ENCODE measurements at regions not wholly inside any gene's neighbourhood (a gene's known extent, or its start where the extent isn't known, plus 50 kb on each side); places are given as distances from the start of the nearest gene placed in this dataset.

DNA sequence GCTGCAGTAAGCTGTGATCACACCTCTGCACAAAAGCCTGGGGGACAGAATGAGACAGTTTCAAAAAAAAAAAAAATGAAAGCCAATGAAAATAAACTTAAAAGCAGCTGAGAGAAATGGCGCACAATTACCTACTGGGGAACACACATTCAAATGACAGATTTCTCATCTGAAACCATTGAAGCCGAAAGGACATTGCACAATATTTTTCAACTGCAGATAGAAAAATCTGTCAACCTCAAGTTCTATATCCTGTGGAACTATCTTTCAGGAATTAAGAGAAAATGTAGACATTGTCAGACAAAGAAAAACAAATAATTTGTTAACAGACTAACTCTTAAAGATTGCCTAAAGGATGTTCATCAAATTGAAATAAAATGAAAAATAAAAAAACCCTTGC is 442.8 kb downstream of the MATN1 start:
- DNase-seq = no peak

DNA sequence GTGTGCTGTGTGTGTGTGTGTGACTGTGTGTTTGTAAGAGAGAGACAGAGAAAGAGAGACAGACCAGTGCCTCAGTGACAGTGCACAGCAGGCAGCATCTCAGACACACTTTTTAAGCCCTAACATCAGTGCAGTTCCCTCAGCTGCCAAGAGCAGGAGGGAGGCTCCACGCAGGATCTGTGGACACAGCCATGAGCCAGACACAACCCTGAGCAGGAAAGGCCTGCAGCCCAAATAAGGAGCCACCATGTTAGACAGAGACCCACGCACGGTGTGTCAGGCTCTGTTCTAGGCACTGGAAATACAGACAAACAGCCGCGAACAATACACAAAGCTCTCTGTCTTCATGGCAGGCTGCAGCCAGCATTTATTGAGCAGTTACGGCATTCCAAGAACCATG is 445.5 kb downstream of the MATN1 start:
- no peak for DNase-seq

DNA sequence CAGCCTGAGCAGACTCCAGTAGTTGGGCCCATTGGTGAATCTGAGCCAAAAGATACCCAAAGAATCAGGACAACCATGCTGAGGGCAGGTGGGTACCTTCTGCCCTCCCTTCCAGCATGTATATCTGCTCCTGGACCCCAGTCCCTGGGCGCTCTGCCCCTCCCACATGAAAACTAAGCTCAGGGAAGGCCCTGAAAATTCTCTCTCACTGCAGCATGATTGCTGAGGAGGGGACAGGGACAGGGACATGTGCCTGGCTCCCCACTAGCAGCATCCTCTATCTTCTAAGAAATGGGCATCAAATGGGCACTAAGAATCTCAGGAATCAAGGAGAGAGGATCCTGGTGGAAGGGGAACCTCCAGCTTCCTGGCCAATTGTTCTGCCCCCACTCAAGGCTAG is 446.0 kb downstream of the MATN1 start:
- no peak for DNase-seq

DNA sequence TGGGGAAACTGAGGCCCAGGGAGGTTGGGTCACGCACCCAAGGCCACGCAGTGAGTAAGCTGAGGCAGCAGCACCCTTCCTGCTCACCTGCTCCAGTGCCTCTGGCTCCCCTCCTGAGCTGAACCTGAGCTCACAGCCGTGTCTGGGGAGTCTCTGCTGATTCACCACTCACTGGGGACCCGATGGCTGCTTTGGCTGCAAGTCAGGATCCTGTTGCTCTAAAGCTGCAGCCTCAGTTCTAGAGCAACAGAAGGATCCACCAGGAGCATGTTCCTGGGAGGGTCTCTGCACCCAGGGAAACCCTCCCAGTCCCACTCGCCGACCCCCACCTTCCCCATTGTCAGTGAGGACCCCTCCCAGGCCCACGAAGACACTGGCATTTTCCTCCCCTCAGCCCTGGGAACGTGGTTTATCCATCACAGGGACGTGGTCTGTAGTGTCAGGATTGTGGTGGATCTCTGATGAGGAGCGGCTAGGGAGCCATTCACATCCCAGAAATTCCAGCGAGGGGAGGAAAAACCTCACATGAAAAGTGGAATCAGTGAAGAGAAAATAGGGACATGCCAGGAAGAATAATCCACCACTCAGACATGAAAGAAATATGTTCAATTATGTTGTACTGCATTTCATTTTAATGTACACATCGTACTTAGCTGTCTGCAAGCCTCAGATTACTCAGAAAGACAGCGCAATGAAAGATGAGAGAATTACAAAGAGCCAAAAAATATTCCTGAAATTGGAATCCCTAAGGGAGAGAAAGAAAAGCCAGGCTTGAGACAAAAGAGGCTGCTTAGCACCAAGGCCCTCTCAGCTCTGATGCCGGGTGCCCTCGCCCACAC is 447.2 kb downstream of the MATN1 start:
- DNase-seq = no peak

DNA sequence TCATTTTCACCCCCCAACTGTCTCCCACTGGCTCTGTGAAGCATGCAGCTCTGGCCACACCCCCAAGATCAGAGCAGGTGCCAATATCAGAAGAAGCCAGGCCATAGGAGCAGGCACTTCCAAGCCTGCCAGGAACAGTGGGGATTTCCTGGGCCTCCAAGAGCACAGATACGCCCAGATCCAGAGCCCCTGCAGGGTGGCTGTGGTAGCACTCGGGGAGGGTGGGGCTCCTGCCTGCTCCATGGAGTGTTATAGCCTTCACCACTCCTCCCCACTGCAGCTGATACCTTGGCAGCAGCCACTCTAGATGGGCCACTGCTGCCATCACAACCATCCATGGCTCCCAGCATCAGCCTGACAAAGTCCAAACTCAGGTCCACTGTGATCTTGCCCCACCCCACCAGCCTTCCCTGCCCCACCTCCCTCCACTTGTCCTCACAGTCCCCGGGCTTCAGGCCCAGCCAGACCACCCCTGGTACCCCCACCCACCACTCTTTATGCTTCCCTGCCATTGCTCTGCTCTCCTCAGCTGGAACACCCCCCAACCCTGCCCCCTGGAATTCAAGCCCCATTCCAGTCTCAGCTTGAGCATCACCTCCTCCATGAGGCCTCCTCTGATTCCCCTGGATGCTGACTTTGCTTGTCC is 448.3 kb downstream of the MATN1 start:
- DNase-seq = no peak

DNA sequence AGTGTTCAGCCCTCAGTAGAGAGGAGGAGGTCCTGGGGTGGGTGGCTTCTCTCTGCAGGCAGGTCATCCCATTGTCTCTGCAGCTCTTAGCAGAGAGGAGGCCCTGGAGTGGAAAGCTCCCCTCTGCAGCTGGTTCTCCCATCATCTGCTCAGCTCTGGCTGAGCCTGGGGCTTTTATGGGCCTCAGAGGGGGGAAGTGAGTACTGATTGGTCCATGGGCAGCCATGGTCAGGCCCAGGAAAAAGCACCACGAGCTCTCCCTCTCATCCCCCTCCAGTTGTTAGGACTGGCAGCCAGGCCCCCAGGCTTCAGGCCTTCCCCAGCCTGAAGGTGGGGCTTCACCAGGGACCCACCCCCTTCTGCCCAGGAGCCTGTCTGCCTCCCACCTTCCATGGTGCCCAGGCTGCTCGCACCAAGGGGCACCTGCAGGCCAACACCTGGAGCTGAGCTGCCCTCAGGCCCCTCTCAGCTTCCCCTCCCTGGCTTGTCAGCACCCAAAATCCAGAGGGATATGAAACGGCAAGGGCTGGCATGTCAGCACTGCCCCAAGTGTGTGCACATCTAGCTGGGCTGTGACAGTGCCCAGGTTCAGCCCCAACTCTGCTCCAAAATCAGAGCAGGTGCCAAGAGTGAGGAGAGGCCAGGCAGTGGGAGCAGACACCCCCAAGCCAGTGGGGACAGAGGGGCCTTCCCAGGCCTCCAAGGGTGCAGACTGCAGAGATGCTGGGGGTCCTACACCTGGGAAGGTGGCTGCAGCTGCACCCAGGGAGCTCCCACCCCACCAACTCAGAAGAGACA is 449.0 kb downstream of the MATN1 start:
- no peak for DNase-seq

DNA sequence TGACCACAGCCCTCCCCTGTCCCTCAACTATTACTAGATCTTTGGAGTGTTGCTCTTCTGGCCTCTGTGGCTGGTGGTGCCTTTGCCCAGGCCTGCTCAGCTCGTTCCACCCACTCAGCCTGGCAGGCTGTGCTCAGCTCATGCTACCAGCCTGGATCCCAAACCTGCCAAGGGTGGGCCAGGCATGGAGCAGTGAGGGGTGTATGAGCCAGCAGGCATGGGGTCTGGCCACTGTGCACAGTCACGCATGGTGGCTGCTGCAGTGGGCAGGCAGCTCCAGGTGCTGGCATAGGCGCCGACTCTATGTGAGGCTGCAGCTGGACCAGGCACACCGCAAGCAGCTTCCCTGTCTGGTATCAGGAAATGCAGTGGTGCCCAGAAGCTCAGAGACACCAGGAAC is 449.9 kb downstream of the MATN1 start:
- DNase-seq = no peak

DNA sequence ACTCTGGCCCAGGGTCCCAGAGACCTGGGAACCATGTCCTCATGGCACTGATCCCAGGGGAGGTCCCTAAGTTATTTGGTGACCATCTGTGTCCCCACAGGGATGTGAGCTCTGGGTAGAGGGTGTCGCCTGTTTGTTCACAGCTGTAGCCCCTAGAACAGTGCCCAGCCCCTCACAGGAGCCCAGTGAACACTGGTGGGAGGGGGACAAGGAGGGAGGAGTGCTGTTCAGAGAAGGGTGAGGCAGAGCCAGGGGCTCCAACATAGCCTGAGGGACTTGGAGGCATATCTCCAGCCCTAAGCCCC is 450.4 kb downstream of the MATN1 start:
- DNase-seq = no peak

DNA sequence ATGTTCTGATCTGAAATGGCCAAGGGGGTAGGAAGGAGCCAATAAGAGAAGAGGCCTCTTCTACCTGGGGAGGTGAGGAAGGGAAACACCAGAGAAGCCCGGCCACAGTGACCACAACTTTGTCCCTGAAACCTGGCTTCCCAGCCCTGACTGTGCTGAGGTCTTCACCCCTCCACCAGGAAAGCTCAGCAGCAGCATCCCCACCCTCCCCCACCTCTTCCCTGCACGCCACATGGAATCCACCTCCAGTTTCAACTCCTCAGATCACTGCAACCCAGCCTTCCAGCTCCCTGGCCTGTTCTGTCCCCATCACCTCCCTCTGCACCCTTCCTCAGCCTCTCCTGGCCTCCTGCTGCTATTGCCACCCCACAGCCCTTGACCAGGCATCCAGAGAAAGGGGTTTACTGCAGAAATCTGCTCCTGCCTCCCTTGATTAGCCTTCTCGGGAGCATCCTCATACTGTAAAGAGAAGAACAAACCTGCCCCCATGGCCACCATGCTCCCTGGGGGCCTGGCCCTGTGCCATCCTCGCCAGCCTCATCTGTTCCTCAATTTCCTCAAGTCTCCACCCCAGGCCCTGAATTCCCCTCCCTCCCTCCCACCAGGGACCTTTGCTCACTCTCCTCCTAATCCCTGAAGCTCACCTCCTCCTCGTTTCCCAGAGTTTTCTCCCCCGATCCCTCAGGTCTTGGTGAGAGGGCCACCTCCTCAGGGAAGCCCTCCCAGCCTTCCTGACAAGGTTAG is 450.9 kb downstream of the MATN1 start:
- DNase-seq = no peak

DNA sequence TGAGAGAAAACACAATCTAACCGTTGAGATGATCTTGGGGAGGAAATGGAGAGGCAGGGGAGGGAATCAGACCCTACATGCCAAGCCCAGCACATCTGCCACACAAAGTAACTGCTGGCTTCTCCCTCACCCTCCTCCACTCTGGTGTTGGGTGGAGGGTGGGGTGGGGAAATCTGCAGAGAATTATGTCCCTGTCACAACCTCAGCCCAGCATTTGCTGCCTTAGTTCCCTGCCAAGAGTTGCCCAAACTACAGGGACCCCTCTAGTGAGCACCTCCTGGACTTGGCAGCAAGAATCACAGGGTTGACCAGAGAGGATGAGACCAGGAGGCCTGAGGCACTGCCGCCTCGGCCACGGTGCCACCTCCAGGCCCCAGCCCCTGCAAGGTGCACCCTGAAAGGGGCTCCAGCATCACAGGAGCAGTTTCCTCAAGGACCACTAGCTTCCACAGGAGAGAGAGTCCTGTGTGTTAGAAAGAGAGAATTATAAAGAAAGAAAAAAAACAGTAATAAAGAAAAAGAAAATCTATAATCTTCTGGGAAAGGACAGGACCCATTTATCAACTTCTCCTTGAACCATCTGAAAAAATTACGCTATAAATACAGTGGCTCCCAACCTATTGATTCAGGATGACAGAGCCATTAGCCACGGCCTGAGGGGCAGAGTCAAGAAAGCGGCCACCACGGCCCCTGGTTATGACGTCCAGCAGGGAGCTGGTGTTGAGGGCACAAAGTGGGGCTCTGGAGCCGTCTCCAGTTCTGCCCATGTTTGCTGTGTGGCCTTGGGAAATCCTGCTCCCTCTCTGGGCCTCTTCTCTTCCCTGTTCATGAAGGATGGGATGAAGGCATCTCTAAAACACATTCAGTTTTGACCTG is 451.7 kb downstream of the MATN1 start:
- DNase-seq = no peak

DNA sequence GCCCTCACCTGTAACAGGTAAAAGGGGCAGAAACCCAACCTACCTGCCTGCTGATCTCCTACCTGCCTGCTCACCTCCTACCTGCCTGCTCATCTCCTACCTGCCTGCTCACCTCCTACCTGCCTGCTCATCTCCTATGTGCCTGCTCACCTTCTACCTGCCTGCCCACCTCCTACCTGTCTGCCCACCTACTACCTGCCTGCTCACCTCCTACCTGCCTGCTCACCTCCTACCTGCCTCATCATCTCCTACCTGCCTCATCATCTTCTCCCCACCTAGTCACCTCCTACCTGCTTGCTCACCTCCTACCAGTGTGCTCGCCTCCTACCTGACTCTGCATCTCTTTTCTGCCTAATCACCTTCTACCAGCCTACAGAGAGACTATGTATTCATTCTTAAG is 452.9 kb downstream of the MATN1 start:
- no peak for DNase-seq

DNA sequence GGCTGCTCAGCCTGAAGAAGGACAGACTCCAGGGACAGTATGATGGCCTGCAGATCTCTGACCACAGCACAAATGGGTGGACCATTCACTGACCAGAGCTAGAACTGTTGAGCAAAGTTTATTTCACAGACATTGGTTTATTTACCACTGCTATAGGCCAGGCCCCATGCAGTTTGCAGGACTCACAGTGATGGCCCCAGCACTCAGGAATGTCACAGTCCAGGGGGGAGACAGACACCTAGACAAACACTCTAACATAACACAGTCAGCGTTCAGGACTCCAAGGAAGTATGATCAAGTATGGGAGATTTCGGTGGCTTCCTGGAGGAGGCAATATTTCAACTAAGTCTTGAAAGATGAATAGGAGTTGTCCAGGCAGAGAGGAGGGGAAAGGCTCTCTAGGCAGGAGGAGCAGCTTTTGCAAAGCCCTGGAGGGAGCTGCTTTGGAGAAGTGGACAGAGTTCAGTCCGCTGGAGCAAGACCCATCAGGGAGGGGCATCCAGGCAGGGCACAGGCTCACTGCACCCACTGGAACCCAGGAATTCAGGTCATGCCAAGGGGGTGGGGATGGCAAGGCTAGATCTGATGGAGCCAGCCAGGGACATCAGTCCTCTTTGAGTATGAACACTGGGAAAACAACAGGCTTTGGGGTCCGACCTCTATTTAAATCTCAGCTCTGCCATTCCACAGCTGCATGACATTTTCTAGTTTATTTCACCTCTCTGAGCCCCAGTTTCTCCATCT is 454.3 kb downstream of the MATN1 start:
- DNase-seq = no peak

DNA sequence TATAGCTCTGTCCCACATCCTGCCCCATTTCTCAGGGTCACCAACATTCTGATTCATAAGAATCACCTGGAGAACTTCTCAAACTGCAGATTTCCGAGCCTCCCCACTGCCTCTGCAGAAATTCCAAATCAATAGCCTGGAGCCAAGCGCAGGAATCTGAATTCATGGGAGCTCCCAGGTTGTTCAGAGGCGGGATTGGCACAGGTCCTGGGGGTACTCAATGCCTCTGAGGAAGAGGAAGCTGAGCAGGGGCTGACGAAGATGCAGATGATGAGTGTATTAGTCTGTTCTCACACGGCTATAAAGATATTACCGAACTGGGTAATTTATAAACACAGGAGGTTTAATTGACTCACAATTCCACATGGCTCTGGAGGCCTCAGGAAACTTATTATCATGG is 455.5 kb downstream of the MATN1 start:
- DNase-seq = no peak

DNA sequence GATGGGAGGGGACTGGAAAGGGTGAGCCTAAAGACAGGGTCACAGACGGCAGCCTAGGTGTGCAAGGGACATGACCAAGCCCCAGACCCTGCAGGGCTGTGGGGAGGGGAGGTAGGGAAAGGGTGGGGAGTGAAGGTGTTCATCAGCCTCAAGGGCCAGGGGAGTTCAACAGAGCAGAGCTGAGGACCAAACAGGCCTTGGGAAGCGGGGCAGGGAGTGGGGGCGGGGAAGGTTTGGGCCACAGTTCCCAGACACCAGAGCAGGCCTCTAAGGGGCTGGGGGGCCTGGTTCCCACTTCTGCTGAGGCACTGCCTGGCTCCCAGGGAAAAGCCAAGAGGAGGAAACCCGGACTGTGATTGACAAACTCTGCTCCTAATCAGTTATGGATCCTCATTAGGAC is 456.3 kb downstream of the MATN1 start:
- no peak for DNase-seq

DNA sequence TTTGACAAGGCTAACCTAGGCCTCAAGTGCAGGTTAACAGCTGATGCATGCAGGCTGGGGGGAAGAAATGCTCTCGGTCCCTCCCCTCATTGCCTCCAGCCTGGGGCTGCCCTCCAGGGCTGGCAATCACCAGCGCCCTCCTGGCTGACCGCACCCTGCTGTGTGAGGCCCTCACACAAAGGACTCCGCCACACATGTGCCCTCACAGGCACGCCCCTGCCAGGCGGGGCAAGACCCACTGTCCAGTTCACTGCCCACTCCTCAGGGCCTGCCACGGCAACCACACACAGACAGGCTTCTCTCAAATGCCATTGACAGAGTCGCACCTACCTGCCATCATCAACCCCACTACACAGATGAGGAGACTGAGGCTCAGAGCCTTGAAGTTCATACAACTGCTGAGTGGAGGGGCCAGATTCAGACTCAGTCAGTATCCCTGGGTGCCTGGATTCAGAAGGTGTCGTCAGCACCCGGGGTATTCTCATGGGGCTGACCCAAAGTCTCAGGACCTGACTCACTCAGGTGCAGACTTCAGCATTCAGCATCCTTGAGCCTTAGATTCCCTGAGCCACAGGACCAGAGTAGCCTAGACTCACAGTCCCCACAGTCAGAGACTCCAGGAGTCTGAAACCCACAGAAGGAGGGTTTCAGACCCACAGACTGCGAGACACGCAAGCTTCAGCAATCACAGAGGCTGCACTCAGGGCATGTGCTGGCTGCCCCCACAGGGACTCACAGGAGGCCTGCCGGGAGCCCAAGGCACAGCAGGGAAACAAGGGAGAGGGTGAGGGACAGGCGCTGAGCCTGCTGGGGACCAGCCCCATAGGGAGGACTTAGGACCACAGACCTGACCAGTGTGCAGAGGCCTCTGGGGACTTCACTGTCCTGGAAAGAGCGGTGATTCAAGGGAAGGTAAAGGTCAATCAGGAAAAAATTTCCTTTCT is 458.0 kb downstream of the MATN1 start:
- DNase-seq = no peak

DNA sequence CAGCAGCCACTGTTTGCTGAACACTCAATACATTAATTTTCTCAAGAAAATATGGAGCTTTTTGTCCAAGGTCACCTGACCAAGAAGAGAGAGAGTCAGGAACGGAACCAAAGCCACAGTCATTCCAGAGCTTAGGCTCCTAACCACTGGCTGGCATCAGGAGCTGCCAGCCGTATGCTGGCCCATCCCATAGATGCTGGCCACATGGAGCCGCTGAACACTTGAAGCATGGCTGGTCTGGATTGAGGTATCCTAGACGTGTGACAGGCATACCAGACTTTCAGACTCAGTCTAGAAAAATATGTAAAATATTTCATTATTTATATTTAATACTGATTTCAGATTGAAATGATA is 458.7 kb downstream of the MATN1 start:
- DNase-seq = no peak

DNA sequence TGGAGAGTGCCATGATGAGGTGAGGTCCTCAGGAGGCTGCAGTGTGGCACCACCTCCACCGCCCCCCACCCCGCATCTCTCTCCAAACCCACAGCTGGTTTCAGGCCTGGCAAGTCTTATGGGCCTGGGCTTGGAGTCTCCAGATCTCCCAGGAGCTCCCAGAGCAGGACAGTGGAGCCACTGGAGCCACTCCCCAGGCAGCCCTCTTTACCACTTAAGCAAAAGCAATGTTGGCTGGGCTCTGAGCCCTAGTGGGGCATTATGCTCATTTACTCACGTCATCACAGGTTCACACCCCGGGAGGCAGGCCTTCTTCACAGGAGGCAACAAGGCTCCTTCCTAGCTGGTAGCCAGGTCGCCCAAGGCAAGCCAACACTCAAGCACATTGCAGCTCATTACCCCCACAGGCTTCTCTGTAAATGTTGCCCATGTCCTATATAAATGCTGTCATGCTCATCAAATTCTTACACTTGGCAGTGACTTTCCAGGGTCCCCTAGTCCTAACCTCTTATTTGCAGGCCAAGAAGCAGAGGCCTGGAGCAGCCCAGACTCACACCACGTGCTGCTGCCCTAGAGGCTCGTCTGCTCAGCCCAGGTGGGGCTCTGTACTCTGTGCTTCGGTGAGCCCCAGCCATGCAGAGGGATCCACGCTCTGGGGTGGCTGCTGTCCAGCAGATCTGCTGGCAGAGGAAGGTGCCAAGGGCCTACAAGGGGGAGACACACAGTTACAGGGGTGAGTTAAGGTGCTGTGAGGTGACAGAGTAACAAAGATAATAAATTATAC is 459.3 kb downstream of the MATN1 start:
- DNase-seq = no peak

DNA sequence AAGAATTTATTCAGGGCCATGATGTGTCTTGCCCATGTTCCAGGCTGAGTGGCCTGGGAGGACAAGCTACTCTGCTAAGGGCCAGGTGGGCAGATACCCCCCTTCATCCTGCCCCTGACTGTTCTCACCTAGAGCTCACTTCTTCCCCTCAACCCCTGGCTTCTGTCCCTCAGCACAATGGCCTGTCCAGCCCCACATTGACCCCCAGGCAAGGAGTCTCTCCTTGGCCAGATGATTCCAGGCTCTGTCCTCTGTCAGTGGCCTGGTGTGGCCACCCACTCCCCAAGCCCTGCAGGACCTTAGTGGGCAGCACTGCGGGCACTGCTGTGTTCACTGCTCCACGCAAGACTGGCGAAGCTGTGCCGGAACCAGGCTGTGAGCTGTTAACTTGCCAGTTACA is 460.0 kb downstream of the MATN1 start:
- DNase-seq = no peak

DNA sequence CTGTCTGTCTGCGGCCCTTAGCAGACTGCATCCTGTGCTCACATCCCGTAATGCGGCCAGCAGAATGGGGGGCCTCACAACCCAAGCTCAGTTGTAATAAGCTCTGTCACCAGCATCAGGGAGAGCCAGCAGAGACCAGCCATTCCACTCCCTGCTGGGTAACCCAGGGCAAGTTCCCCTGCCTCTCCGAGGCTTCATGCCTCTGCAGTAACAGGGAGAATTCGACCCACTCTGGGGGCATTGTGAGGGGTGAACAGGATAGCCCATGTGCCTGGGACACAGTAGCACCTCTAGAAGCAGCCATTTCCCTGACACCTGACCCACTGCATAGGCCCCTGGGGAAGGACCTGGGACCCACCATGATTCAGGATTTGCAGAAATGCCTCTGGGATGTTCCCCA is 461.2 kb downstream of the MATN1 start:
- no peak for DNase-seq

DNA sequence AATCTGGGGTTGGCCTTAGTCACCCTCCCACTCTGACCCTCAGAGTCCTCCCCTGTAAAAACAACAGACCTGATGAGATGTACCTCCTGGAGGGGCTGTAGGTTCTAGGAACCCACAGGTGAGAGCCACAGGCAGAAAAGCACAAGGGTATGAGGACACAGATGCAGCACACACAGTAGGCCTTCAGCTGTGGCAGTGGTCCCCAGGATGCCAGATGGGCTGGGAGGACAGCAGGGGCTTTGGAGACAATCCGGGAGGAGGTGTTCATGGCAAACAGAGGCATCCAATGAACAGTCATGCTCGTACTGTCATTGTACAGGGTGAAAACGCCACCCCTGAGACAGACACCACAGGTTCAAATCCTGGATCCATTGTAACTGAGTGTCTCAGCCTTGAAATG is 463.1 kb downstream of the MATN1 start:
- DNase-seq = no peak

All from CD4-positive, alpha-beta T cell treated with Interleukin-21 for 1 hour (primary cell).